D721Med (cell line): ENCODE measurements at regions not wholly inside any gene's neighbourhood (a gene's known extent, or its start where the extent isn't known, plus 50 kb on each side); places are given as distances from the start of the nearest gene placed in this dataset.

Experiments used
- DNase-seq: peaks from one replicate; pipeline ENCODE4 v3.0.0; 2011; ENCODE audit warnings: low spot score; ENCODE audit not compliant: insufficient read length
- FAIRE-seq: peaks from 2 replicates; lab custom pipeline; 2011; peaks lifted over from hg19 to GRCh38; lab: Jason Lieb, UNC
- TF ChIP-seq, protein P1 (sequence below): IDR thresholded peaks from 2 replicates; pipeline ENCODE4 v1.5.1; 2012; ENCODE audit warnings: mild to moderate bottlenecking, control low read depth; ENCODE audit not compliant: insufficient read depth; ENCODE audit errors: missing control alignments

DNA sequence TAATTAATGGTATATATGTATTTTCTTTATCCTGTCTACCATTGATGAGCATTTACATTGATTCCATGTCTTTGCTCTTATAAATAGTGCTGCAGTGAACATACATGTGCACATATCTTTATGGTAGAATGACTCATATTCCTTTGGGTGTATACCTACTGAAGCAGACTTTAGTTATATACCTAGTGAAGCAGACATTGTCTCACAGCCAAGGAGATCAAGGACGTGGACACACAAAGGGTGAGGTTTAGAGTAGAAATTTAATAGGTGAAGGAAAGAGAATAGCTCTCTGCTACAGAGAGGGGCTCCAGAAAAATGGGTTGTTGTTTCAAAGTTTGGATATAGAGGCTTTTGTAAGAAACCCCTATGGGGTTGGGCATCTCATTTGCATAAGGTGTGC is 700.3 kb downstream of the CDH11 start:
- FAIRE-seq (no peak), DNase-seq (no peak)
- TF ChIP-seq, protein P1, sequence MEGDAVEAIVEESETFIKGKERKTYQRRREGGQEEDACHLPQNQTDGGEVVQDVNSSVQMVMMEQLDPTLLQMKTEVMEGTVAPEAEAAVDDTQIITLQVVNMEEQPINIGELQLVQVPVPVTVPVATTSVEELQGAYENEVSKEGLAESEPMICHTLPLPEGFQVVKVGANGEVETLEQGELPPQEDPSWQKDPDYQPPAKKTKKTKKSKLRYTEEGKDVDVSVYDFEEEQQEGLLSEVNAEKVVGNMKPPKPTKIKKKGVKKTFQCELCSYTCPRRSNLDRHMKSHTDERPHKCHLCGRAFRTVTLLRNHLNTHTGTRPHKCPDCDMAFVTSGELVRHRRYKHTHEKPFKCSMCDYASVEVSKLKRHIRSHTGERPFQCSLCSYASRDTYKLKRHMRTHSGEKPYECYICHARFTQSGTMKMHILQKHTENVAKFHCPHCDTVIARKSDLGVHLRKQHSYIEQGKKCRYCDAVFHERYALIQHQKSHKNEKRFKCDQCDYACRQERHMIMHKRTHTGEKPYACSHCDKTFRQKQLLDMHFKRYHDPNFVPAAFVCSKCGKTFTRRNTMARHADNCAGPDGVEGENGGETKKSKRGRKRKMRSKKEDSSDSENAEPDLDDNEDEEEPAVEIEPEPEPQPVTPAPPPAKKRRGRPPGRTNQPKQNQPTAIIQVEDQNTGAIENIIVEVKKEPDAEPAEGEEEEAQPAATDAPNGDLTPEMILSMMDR = no peak

DNA sequence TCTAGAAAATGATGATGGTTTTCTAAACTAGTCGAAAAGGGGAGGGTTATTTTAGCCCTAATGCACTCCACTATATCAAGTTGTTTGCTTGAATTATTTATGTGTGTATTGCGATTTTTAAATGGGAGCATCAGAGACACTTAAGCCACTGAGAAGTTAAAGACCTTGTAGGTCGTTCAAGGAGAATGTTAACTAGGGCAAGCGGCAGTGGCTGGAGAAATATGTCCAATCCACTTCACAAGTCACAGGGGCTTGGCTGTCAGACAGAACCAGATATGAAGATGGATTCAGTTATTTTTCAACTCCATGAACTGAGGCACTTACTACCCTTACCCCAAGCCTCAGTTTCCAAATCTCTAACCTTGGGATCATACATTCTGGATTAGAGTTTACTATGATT is 702.0 kb downstream of the CDH11 start:
- no peak for FAIRE-seq
- no peak for DNase-seq
- TF ChIP-seq, protein P1 = no peak

DNA sequence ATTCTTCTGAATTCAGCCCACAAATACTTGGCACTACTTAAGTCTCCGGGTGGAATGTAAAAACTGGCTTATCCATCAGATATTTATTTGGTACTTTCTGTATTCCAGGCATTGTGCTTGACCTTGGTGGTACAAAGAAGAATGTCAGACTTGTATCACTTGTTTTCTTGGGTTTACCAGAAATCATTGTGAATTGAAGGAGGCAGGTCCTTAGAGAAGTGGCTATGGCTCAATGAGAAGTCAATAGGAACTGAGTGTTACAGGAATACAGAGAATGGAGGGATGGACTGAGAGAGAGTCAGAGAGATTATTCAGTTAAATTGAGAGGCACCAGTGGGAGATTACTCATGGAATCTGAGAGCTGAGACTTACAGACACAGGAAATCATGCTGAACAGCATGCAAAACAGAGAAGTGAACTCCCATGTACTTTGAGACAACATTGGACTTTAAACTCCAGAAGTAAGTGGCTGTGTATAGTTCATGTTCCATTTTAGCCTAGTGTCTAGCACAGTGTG is 704.1 kb downstream of the CDH11 start:
- TF ChIP-seq, protein P1 = no peak
- DNase-seq = no peak
- no peak for FAIRE-seq

DNA sequence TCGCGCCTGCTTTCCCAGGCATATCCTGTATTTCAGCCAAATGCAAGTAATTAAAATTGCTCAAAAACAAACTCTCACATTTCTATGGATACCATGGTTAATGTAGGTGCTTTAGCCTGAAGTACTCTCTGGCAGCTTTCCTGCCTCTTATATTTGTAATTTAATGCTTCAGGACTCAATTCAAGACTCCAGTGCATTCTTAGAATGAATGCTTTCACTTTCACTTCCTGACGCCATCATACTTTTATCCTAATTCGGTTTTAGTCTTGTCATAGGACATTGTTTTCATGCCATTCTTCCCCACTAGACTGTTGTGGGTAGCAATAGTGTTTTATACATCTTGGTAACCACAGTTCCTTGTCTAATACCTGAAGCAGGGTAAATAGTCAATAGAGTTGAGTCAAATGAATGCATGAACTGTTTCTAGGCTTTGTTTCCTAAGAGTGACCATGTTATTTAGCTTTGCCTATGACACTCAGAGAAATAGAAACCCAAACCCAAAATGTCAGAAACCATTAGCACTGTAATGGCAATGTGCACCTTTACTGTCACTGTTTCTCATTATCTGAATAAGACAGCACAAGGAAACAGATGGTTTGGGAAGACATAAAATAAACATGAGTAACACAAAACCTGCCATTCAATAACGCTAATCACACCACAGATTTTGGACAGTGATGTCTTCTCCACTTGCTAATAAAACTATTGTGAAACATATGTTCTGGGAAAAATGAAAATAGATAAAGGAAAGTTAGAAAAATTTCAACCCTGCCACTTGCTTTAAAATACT is 705.5 kb downstream of the CDH11 start:
- TF ChIP-seq, protein P1 = no peak
- DNase-seq = no peak
- no peak for FAIRE-seq

DNA sequence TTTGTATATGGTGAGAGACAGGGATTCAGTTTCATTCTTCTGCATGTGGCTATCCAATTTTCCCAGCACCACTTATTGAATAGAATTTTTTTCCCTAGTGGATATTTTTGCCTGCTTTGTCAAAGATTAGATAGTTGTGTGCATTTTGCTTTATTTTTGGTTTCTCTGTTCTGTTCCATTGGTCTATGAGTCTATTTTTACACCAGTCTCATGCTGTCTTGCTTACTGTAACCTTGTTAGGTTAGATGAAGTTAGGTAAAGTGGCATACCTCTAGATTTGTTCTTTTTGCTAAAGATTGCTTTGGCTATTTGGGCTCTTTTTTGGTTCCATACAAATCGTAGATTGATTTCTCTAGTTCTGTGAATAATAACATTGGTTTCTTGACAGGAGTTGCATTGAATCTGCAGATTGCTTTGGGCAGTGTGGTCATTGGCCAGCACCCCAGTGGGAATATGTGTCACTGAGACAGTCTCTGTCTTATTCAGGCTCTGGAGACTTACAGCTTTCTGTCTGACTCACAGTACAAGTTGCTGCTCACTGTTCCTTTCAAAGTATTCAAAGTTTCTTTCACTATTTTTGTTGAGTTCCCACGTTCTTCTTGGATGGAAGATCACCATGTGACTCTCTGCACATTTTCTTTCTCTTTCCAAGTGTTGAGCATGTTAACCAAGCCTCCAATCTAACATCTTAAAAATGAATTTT is 709.1 kb downstream of the CDH11 start:
- no peak for FAIRE-seq
- TF ChIP-seq, protein P1 = no peak
- no peak for DNase-seq

DNA sequence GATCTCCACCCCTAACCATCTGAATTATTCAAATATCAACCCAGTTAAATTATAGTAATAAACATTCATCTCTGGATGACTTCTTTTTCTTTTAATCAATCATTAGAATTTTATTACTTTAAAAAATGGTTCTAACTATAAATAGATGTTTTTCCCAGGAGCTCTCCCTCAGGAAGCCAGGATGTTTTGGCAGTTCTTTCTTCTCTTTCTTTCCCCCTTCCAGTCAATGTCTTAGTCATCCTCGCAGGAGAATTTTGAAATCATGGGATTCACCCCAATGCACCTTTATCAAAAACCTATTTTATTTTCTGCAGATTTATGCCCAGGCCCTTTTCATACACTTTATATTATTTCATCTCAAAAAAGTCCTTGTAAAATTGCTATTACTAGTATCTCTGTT is 711.6 kb downstream of the CDH11 start:
- no peak for FAIRE-seq
- TF ChIP-seq, protein P1 = no peak
- DNase-seq = no peak
